NCI-H2081 treated with DMSO at 0.1 percent for 48 hours (cell line): ENCODE measurements at regions not wholly inside any gene's neighbourhood (a gene's known extent, or its start where the extent isn't known, plus 50 kb on each side); places are given as distances from the start of the nearest gene placed in this dataset.

ENCODE experiments used
- DNase-seq: peaks from one replicate; lab custom pipeline; 2025; lab: John Stamatoyannopoulos, UW

DNA sequence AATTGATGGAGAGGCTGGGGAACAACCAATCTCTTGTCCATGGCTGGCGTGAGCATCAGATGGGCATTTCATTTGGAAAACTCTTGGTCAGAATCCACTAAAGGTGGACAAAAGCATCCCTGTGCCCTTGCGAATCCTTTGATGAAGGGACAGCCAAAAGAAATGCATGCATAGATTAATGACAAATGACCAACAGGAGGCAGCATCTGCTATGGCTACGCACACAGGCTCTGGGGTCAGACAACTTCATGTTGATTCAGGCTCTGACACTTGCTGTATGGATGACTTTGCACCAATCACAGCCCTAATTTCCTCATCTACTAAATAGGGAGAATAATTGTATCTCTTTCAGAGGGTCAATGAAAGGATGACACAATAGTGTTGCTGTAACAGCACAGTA lies 117.5 kb downstream of the ASCL4 start:
- no peak for DNase-seq

GRCh38 chr12:107894589-107894988 lies 120.1 kb downstream of the ASCL4 start:
- DNase-seq: no peak

DNA sequence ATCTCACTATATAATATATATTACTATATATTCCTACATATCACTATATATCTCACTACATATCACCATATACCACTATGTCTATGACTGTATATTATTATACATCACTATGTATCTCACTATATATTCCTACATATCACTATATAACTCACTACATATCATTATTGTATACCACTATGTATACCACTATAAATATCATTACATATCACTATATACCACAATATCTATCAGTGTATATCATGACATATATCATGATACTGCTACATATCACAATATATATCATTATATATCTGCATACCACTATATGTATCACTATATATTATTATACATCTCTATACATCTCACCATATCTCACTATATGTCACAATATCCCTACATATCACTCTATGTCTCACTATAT lies 121.5 kb downstream of the ASCL4 start:
- DNase-seq: no peak

DNA sequence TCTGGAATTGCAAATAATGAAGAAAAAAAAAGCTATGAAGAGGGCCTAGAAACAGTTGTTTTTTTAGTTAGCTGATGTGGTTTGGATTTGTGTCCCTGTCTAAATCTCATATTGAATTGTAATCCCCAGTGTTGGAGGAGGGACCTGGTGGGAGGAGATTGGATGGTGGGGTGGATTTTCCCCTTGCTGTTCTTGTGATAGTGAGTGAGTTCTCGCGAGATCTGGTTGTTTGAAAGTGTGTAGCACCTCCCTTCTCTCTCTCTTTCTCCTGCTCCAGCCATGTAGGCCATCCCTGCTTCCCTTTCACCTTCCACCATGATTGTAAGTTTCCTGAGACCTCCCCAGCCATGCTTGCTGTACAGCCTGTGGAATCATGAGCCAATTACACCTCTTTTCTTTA lies 126.1 kb downstream of the ASCL4 start:
- no peak for DNase-seq

DNA sequence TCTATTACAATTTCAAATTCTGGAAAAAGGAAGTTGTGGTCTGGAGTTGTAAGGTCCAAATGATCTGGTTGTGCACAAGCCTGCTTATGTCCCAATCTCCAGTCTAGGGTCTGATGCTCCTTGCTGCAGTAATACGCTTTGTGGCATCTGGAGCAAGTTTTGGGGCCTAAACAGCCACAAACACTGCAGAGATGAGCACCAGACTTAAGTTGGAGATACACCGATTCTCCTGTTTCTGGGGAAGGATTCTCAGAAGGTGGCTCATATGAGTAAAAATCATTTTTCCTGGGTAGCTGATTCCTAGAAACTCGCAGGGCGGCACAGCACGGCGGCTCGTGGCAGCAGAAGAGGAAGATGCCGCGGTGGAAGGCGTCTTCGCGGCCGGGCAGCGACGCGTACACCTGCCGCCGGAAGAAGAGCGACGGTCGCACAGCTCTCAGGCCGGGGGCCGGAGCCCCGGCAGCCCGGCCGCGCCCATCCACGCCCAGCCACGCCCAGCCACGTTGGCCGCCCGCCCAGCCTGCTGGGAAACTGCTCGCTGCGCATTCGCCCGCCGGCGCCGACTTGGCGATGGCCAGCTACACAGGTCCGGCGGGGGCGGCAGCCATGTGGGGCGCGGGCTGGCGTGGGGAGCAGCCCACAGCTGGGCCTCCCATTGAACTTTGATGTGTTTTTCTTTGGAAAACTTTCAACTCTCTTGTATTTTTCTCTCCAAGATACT lies 129.0 kb downstream of the ASCL4 start:
- peak; percentile 34 for DNase-seq

GRCh38 chr12:107906707-107907106 lies 132.2 kb downstream of the ASCL4 start:
- DNase-seq: no peak

- no peak for DNase-seq
Measured at GRCh38 chr12:107912421-107913004, 138.0 kb downstream of the ASCL4 start.

DNA sequence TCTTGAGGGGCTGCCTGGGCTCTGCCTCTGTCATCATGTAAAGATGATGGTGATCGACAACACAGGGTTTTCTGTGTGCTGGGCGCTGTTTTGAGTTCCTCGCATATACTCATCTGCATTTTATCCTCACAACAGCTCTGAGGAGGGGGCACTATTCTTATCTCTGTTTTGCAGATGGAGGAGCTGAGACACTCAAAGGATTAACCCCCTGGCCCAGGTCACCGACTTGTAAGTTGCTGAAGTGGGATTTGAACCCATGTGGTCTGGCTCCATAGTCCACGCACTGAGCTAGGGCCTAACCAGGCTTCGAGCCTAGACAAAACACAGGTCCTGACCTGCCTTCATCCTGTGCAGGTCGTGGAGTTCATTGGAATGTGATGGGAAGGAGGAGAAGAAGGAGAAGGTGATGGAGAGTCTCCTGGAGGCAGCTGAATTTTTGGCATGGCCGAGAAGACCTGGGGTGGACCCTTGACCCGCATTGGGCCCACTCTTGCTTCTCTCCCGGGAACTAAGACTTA lies 140.0 kb downstream of the ASCL4 start:
- DNase-seq: no peak

DNA sequence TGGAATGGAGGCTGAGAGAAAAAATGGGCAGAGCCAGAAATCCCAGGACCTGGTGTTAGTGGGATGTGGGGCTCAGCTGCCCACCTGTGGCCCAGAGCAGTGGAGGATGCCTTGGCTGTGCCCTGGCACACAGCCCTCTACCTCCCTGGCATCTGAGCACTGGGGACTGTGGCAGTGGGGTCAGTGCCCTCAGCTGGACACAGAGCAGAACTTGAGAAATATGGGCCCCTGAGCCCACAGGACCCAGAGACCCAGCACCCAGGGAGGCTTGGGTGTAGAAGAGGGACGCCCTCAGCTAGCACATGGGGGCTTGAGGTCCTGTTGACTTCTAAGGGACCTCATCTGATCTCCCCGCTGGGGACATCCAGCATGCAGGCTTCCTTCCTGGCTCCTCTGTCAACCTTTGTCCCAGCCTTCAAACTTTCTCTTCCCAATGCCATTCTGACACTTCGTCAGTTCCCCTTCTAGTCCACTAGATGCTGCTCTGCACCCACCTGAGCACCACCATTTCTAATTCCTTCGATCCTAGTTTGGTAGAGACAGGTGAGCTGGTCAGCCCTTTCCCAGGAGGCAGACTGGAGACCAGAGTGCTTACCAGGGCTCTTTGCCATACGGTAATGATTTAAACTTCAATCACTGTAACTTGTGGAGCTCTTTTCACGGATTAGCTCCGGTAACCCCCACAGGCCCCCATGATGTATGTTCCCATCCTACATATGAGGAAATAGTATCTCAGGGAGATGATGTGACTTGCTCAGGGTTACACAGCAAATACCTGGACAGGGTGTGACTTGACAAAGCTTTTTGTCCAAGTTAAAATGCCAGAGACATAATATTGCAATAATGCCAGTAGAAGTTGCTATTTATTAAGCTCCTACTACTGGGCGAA lies 143.7 kb downstream of the ASCL4 start:
- DNase-seq: no peak

GRCh38 chr12:107921062-107921461 lies 146.6 kb downstream of the ASCL4 start:
- no peak for DNase-seq

- DNase-seq: no peak
Measured at GRCh38 chr12:107925125-107925524, 150.6 kb downstream of the ASCL4 start.

- DNase-seq: no peak
Measured at GRCh38 chr12:107929436-107929835, 154.9 kb downstream of the ASCL4 start.

- no peak for DNase-seq
Measured at GRCh38 chr12:107931761-107932160, 157.3 kb downstream of the ASCL4 start.

DNA sequence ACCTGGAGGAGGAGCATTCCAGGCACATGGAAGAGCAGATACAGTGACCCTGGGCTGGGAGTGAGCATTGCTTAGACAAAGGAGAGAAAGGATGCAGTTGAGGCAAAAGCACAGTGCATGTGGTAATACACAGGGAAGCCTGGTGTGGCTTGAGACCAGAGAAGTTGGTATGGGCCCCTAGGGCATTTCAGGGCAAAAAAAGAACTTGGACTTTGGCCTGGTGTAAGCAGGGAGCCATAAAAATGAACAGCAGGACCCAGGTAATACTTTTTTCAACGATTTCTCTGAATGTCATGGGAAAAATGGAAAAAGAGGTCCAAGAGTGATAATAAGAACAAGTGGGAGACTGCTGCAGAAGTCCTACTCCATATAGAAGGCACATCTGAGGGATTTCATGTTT lies 163.9 kb downstream of the ASCL4 start:
- no peak for DNase-seq

GRCh38 chr12:107948391-107948945 lies 174.0 kb downstream of the ASCL4 start:
- DNase-seq: no peak

- DNase-seq: no peak
Measured at GRCh38 chr12:107951024-107951423, 176.5 kb downstream of the ASCL4 start.

GRCh38 chr12:107955966-107956643 lies 173.0 kb upstream of the WSCD2 start:
- no peak for DNase-seq

DNA sequence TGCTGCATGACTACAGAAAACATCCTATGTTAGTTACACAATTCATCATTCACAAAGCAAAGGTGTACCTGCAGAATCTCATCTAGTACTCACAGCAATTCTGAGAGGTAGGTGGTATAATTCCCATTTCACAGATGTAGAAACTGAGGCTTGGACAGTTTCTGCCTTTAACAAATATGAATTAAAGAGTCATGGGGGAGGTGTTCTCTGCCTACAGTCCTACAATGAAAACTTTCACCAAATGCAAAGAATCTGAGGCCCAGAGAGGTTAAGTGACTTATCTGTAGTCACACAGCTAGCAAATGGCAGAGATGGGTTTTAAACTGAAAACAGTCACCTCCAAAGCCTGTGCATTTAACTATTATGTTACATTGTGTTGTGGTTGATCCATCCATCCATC lies 171.6 kb upstream of the WSCD2 start:
- no peak for DNase-seq

DNA sequence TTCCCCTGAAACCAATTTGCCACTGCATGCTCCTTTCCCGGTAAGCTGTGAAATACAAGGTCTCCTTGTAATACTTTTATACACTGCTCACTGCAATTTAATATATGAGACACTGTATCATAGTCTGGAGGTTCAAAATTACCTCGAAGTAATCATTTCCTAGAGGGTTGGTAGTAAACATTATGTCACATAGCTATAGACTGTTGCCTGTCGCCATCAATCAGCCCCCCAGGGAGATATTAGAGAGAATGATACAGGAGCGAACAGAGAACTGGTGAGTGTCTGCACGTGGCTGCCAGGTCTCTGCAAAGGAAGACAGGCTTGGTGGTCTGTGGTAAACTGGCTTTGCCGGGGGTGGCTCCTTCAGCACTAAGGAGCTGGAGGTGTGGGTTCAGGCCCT lies 165.5 kb upstream of the WSCD2 start:
- no peak for DNase-seq

DNA sequence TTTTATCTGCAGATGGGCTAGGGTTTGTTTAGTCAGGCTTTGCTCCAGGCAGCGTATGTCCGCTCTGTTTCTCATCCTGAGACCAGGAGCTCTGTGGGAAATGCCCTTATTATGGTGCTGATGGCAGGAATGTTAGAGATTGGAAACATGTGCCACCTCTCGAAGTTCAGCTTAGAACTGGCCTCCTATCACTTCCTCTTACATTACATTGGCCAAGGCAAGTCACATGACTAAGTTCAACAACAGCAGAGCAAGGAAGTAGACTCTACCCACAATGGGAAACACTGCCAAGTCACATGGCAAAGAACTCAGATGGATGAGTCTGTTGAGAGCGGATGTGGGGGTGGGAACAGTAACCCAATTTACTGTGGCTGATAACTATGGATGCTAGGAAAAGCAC lies 161.9 kb upstream of the WSCD2 start:
- DNase-seq: no peak

DNA sequence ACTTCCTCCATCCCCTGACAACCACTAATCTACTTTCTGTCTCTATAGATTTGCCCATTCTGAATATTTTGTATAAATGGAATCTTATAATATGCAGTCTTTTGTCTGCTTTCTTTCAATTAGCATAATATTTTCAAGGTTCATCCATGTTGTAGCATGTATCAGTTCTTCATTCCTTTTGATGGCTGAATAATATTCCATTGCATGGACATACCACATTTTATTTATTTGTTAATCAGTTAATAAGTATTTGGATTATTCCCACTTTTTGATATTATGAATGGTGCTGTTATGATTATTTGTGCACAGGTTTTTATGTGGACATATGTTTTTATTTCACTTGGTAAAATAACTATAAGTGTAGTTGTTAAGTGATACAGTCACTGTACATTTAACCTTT lies 155.1 kb upstream of the WSCD2 start:
- no peak for DNase-seq

GRCh38 chr12:107976331-107976730 lies 152.8 kb upstream of the WSCD2 start:
- DNase-seq: no peak
